GM13976 (cell line): ENCODE measurements at regions not wholly inside any gene's neighbourhood (a gene's known extent, or its start where the extent isn't known, plus 50 kb on each side); places are given as distances from the start of the nearest gene placed in this dataset.

Source experiments
- DNase-seq: peaks from one replicate; pipeline ENCODE4 v3.0.0; 2012; ENCODE audit warnings: low spot score
- CTCF ChIP-seq: IDR thresholded peaks from 2 replicates; pipeline ENCODE4 v1.5.1; 2012; ENCODE audit warnings: borderline replicate concordance, mild to moderate bottlenecking; ENCODE audit not compliant: insufficient read depth; ENCODE audit errors: extremely low read depth, missing control alignments, control extremely low read depth
- in situ Hi-C: fragments of 300-500 bp; cut with MboI; formaldehyde crosslinking; loops from one replicate; pipeline ENCODE4 v1.12.0; 2022; ENCODE audit warnings: low sequenced_read_pairs, mixed read lengths, inconsistent platforms; ENCODE audit not compliant: unreplicated experiment

GRCh38 chr1:36664571-36665287 lies 182.0 kb upstream of the CSF3R start:
- in situ Hi-C loops = no loop called here
- DNase-seq = no peak

GRCh38 chr1:36663772-36664430 lies 181.2 kb upstream of the CSF3R start:
- in situ Hi-C loops = no loop called here
- no peak for DNase-seq
- TF ChIP-seq CTCF = no peak

More at GRCh38 chr1:36664571-36665287, 182.0 kb upstream of the CSF3R start:
- TF ChIP-seq CTCF = no peak

- TF ChIP-seq CTCF = no peak
- no peak for DNase-seq
- in situ Hi-C loops = no loop called here
These were observed 176.1 kb upstream of the CSF3R start for GRCh38 chr1:36658838-36659237.

- in situ Hi-C loops = no loop called here
- no peak for TF ChIP-seq CTCF
- no peak for DNase-seq
These were observed 175.1 kb upstream of the CSF3R start for GRCh38 chr1:36657826-36658225.

- TF ChIP-seq CTCF = no peak
- in situ Hi-C loops = no loop called here
- no peak for DNase-seq
These were observed 174.1 kb upstream of the CSF3R start for GRCh38 chr1:36656838-36657237.

- in situ Hi-C loops = no loop called here
- no peak for DNase-seq
- no peak for TF ChIP-seq CTCF
These were observed 173.6 kb upstream of the CSF3R start for GRCh38 chr1:36656271-36656670.

GRCh38 chr1:36654586-36654985 lies 171.9 kb upstream of the CSF3R start:
- no peak for DNase-seq
- TF ChIP-seq CTCF = no peak
- in situ Hi-C loops = no loop called here
